ENCODE measurements at regions not wholly inside any gene's neighbourhood (a gene's known extent, or its start where the extent isn't known, plus 50 kb on each side); places are given as distances from the start of the nearest gene placed in this dataset.
"Not testable (repeated sequence)": the region's sequence is repeated elsewhere in the genome, so short reads cannot be mapped to it uniquely, and the experiment has no call there.

- ChIA-PET POLR2A (no interaction called here), CTCF (no interaction called here)
- Mint-ChIP-seq H3K4me3 (no peak overlapping the region), H3K27ac (no peak overlapping the region), H3K9me3 (peaks cover 14% of the 10 kb centered on the region), H3K36me3 (ENCODE audit: low read depth) (no peaks in the 10 kb centered on the region), H3K27me3 (no peaks in the 10 kb centered on the region), H3K4me1 (no peaks in the 10 kb centered on the region)
- no peak for DNase-seq
- TF ChIP-seq CTCF (IDR thresholded peaks at IDR 0.05): no peak
- ATAC-seq (ENCODE audit: low read depth): no peak
- intact Hi-C loops (cut with micrococcal nuclease): no loop called here
Observed at GRCh38 chr2:123453046-123453700, 571.9 kb upstream of the CNTNAP5 start.

GRCh38 chr2:123453772-123454171 lies 571.3 kb upstream of the CNTNAP5 start:
- no peak for DNase-seq
- ChIA-PET CTCF (no interaction called here), POLR2A (no interaction called here)
- intact Hi-C loops (cut with micrococcal nuclease): no loop called here
- no peak for ATAC-seq (ENCODE audit: low read depth)
- no peaks in the 10 kb centered on the region for H3K27me3 Mint-ChIP-seq
- TF ChIP-seq CTCF (IDR thresholded peaks at IDR 0.05): no peak
- H3K36me3 Mint-ChIP-seq (ENCODE audit: low read depth): no peaks in the 10 kb centered on the region
- no peak overlapping the region for H3K4me3 Mint-ChIP-seq
- H3K4me1 Mint-ChIP-seq: no peaks in the 10 kb centered on the region
- no peak overlapping the region for H3K27ac Mint-ChIP-seq
- H3K9me3 Mint-ChIP-seq: peaks cover 12% of the 10 kb centered on the region

- peaks cover 12% of the 10 kb centered on the region for H3K9me3 Mint-ChIP-seq
- ATAC-seq (ENCODE audit: low read depth); H3K4me1 Mint-ChIP-seq; DNase-seq; intact Hi-C loops (cut with micrococcal nuclease); H3K27ac Mint-ChIP-seq; H3K36me3 Mint-ChIP-seq (ENCODE audit: low read depth); H3K4me3 Mint-ChIP-seq; H3K27me3 Mint-ChIP-seq; POLR2A ChIA-PET; CTCF ChIA-PET: not testable (repeated sequence)
Observed at GRCh38 chr2:123455234-123455633, 569.9 kb upstream of the CNTNAP5 start.

GRCh38 chr2:123456416-123456815 lies 568.7 kb upstream of the CNTNAP5 start:
- ChIA-PET CTCF (no interaction called here), POLR2A (no interaction called here)
- Mint-ChIP-seq H3K4me1 (no peaks in the 10 kb centered on the region), H3K27me3 (no peaks in the 10 kb centered on the region), H3K27ac (no peak overlapping the region), H3K9me3 (peaks cover 12% of the 10 kb centered on the region), H3K4me3 (no peak overlapping the region), H3K36me3 (ENCODE audit: low read depth) (no peaks in the 10 kb centered on the region)
- DNase-seq (no peak), ATAC-seq (ENCODE audit: low read depth) (no peak)
- no peak for TF ChIP-seq CTCF (IDR thresholded peaks at IDR 0.05)
- intact Hi-C loops (cut with micrococcal nuclease): no loop called here

GRCh38 chr2:123463886-123464285 lies 561.2 kb upstream of the CNTNAP5 start:
- intact Hi-C loops (cut with micrococcal nuclease): no loop called here
- Mint-ChIP-seq H3K27ac (no peak overlapping the region), H3K4me3 (no peak overlapping the region), H3K36me3 (ENCODE audit: low read depth) (no peaks in the 10 kb centered on the region), H3K27me3 (no peaks in the 10 kb centered on the region), H3K9me3 (no peaks in the 10 kb centered on the region), H3K4me1 (no peaks in the 10 kb centered on the region)
- POLR2A ChIA-PET: no interaction called here
- DNase-seq (no peak), ATAC-seq (ENCODE audit: low read depth) (no peak)
- CTCF ChIA-PET: no interaction called here
- no peak for TF ChIP-seq CTCF (IDR thresholded peaks at IDR 0.05)

- Mint-ChIP-seq H3K4me1 (no peaks in the 10 kb centered on the region), H3K36me3 (ENCODE audit: low read depth) (no peaks in the 10 kb centered on the region), H3K27ac (no peak overlapping the region), H3K27me3 (no peaks in the 10 kb centered on the region), H3K4me3 (no peak overlapping the region), H3K9me3 (peaks cover 3% of the 10 kb centered on the region)
- intact Hi-C loops (cut with micrococcal nuclease): no loop called here
- POLR2A ChIA-PET: no interaction called here
- ATAC-seq (ENCODE audit: low read depth) (no peak), DNase-seq (no peak)
- CTCF ChIA-PET: no interaction called here
- TF ChIP-seq CTCF (IDR thresholded peaks at IDR 0.05): no peak
Observed at GRCh38 chr2:123468071-123468470, 557.0 kb upstream of the CNTNAP5 start.
